Uterus (tissue), 3 donors: ENCODE measurements at regions not wholly inside any gene's neighbourhood (a gene's known extent, or its start where the extent isn't known, plus 50 kb on each side); places are given as distances from the start of the nearest gene placed in this dataset.
"Not testable (repeated sequence)": the region's sequence is repeated elsewhere in the genome, so short reads cannot be mapped to it uniquely, and the experiment has no call there.

Experiments
- DNase-seq, 2 donors: peaks; one replicate each; pipeline ENCODE4 v3.0.0-alpha.2; 2019 to 2020
- H3K27ac ChIP-seq, 2 donors: fragments of 200-600 bp; sonication (generic); 1 replicate in 1 of 2; 2 replicates in 1 of 2; pipeline ENCODE4 v1.5.1; 2016 to 2018
- H3K27me3 ChIP-seq, 2 donors: fragments of 200-600 bp; sonication (generic); one replicate each; pipeline ENCODE4 v1.5.1; 2018 to 2019; ENCODE audit warnings: control low read depth in 1 of 2
- H3K36me3 ChIP-seq, 2 donors: fragments of 200-600 bp; sonication (generic); one replicate each; pipeline ENCODE4 v1.5.1; 2019; ENCODE audit warnings: control low read depth in 1 of 2
- H3K4me1 ChIP-seq, 2 donors: fragments of 200-600 bp; sonication (generic); one replicate each; pipeline ENCODE4 v1.5.1; 2018 to 2019; ENCODE audit warnings: control low read depth in 1 of 2
- H3K4me3 ChIP-seq, 2 donors: fragments of 200-600 bp; sonication (generic); 1 replicate in 1 of 2; 2 replicates in 1 of 2; pipeline ENCODE4 v1.5.1; 2018 to 2019; ENCODE audit warnings: mild to moderate bottlenecking in 1 of 2
- H3K9me3 ChIP-seq, 2 donors: fragments of 200-600 bp; sonication (generic); one replicate each; pipeline ENCODE4 v1.5.1; 2019; ENCODE audit warnings: control low read depth in 1 of 2
- intact Hi-C: fragments of 100-400 bp; cut with DNase I; formaldehyde crosslinking; loops from one replicate; pipeline ENCODE4 v1.15.1; 2023; ENCODE audit warnings: low total_unique reads
- donor health status: DM: yes; HTN: yes; CAD: no.

DNA sequence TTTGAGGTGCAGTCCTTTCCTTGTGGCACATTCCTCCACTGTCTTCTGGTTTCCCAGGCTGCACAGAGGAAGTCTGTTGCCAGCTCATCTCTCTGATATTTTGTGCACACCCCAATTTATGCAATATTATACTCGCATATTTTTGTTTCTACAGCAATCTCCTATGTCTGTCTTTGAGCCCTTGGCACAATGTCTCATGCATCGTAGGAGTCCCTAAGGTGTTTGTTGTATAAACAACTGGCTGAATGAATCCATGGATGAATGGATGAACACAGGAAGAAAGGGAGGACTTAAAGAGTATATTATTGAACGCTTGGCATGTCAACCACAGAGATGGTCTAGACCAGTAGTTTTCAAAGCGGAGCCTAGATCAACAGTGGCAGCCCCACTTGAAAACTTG lies 2907.0 kb downstream of the RPIA start:
- H3K4me3 ChIP-seq, intact Hi-C loops, DNase-seq, H3K27ac ChIP-seq, H3K36me3 ChIP-seq, H3K4me1 ChIP-seq, H3K27me3 ChIP-seq, H3K9me3 ChIP-seq: not testable (repeated sequence)

DNA sequence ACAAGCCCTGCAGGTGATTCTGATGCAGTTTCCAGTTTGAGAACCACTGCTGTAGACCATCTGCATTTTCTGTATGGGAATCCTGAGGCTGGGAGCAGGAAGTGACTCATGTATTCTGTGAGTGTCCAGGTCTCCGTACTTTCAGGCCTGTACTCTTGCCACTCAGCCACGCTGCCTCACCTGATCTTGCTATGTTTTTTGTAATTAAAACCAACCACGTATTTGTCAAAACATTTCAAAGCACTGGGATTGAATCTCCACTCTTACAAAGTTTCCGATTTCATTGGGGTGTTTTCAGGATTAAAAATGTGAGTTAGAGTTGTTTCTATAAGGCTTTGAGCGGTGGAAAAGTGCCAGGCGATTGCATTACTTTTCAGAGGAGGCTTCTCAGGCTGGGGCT lies 2907.5 kb downstream of the RPIA start:
- H3K27ac ChIP-seq, H3K4me1 ChIP-seq, H3K36me3 ChIP-seq, H3K27me3 ChIP-seq, intact Hi-C loops, DNase-seq, H3K4me3 ChIP-seq, H3K9me3 ChIP-seq: not testable (repeated sequence)

DNA sequence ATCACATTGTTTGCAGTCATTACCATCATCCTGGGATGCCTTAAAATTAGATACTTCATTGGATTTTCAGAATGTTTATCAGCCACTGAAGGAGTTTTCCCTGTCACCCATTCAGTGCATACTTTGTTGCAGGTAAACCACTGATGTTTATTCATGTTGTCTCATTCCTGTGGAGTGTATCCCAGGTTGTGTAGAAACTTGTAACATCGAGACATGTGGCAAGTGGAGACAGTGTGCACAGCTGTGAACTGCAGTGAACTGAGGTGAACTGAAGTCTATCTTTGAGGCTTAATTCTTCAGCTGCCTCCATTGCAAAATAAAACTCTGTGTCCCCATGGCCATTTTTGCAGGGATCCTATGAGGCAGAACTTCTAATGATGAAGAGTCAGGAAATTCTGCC lies 2911.4 kb downstream of the RPIA start:
- H3K9me3 ChIP-seq, DNase-seq, intact Hi-C loops, H3K27ac ChIP-seq, H3K4me3 ChIP-seq, H3K27me3 ChIP-seq, H3K36me3 ChIP-seq, H3K4me1 ChIP-seq: not testable (repeated sequence)

DNA sequence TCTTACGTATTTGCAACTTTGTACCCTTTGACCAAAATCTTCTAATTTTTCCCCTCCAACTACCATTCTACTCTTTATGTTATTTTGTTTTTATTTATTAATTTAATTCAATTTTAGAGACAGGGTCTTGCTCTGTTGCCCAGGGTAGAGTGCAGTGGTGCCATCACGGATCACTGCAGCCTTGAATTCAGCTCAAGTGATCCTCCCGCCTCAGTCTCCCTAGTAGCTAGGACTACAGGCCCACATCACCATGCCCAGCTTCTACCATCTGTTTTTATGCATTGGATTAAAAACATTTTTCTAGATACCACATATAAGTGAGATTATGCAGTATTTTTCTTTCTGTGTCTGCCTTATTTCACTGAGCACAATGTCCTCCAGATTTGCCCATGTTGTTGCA lies 2912.5 kb downstream of the RPIA start:
- intact Hi-C loops, DNase-seq, H3K27me3 ChIP-seq: not testable (repeated sequence)

GRCh38 chr2:91604629-91605028 lies 2913.2 kb downstream of the RPIA start:
- H3K36me3 ChIP-seq, H3K27me3 ChIP-seq, H3K4me3 ChIP-seq, DNase-seq, H3K27ac ChIP-seq, H3K9me3 ChIP-seq, intact Hi-C loops, H3K4me1 ChIP-seq: not testable (repeated sequence)

More for the DNA sequence above, 2912.5 kb downstream of the RPIA start:
- not testable (repeated sequence) for H3K4me1 ChIP-seq, H3K27ac ChIP-seq, H3K4me3 ChIP-seq, H3K9me3 ChIP-seq, H3K36me3 ChIP-seq

DNA sequence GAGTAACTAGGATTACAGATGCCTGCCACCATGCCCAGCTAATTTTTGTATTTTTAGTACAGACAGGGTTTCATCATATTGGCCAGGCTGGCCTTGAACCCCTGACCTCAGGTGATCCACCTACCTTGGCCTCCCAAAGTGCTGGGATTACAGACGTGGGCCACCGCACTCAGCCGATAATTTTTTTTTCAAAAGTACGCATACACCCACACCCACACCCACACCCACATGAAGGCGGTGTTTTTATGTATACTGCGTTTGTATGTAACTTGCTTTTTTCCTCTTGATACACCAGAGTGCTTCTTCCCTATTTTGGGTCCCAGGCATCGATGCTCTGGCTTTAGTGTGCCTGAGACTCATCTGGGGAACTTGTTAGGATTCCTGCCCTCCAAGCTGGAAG lies 2932.3 kb downstream of the RPIA start:
- H3K27me3 ChIP-seq, H3K4me3 ChIP-seq, H3K36me3 ChIP-seq, H3K27ac ChIP-seq, intact Hi-C loops, H3K9me3 ChIP-seq, H3K4me1 ChIP-seq, DNase-seq: not testable (repeated sequence)

- intact Hi-C loops, H3K4me3 ChIP-seq, H3K4me1 ChIP-seq, H3K27me3 ChIP-seq, H3K36me3 ChIP-seq, H3K27ac ChIP-seq, H3K9me3 ChIP-seq, DNase-seq: not testable (repeated sequence)
Measured at GRCh38 chr2:91628471-91628870, 2937.0 kb downstream of the RPIA start.

GRCh38 chr2:91657193-91657592 lies 2965.7 kb downstream of the RPIA start:
- H3K27me3 ChIP-seq, H3K36me3 ChIP-seq, H3K4me3 ChIP-seq, intact Hi-C loops, H3K9me3 ChIP-seq, H3K4me1 ChIP-seq, H3K27ac ChIP-seq: not testable (repeated sequence)
- DNase-seq = peak in 1 of 2 donors; percentile 65

DNA sequence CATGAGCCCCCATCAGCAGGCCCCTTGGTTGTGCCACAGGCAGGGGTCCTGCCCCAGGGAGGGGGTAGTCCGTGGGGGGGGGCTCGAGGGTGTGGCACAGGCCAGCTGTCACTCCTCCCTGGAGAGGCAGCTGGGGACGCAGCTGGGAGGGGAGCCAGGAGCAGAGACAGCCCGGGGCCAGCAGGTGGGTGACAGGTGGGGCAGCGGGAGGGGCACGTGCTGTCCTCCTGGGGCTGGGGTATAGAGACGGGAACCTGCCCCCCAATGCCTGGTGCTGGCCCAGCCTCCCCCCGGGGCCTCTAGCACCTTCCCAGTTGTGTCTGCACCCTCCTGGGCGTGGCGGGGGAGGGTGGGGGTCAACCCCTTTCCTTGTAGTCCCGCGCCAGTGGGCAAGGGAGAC lies 2966.9 kb downstream of the RPIA start:
- H3K4me3 ChIP-seq, H3K27ac ChIP-seq, H3K9me3 ChIP-seq, H3K4me1 ChIP-seq, H3K27me3 ChIP-seq, H3K36me3 ChIP-seq, DNase-seq, intact Hi-C loops: not testable (repeated sequence)

DNA sequence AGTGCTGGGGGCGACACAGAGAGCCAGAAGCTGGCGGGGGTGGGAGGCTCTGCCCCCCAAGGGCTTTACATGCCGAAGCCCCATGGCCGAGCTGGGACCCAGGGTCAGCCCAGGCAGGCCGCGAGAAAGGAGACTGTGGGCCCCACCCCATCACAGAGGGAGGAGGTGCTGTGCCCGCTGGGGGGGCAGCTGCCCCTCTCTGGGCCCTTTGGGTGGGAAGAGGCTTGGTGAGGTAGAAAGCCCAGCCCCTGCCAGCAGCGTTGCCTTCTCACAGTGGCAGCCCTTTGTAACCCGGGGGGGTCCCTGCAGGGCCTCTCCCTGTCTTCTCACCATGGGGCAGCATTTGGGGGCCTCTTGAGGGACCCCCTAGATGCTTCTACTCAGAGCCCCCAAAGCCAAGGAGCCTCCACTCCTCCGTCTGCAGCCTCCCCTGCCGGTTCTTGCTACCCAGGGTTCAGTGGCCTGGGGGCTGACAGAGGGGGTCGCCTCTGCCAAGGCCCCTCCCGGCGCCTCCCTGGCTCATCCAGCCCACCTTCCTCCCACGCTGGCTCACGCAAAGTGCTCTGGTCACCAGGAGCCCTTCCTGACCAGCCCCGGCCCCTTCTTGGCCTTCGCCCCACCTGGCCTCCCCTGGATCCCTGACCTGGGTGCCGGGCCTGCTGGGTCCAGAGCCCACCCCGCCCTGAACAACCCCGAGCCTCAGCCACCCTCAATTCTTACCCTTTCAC lies 2967.9 kb downstream of the RPIA start:
- H3K27me3 ChIP-seq, H3K27ac ChIP-seq, DNase-seq: not testable (repeated sequence)

DNA sequence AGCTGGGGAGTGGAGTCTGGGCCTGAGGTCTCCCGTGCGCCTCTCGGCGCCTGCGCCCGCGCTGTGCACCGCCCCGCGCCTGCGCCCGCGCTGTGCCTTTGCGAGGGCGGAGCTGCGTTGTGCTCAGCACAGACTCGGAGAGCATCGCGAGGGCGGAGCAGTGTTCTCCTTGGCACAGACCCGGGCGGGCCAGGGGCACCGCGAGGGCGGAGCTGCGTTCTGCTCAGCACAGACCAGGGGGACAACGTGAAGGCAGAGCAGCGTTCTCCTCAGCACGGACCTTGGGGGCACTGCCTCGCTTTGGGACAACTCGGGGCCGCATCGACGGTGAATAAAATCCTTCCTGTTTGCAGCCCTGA lies 2968.4 kb downstream of the RPIA start:
- H3K36me3 ChIP-seq, H3K4me1 ChIP-seq, intact Hi-C loops, H3K27ac ChIP-seq, H3K27me3 ChIP-seq, H3K9me3 ChIP-seq: not testable (repeated sequence)
- peak in 1 of 2 donors; percentile 26 for DNase-seq
- H3K4me3 ChIP-seq = peak overlapping the region in 1 of 2 donors; percentile 20

More for the DNA sequence above, 2967.9 kb downstream of the RPIA start:
- H3K4me1 ChIP-seq, H3K9me3 ChIP-seq, intact Hi-C loops, H3K36me3 ChIP-seq: not testable (repeated sequence)
- peak overlapping the region in 1 of 2 donors; percentile 38 for H3K4me3 ChIP-seq

DNA sequence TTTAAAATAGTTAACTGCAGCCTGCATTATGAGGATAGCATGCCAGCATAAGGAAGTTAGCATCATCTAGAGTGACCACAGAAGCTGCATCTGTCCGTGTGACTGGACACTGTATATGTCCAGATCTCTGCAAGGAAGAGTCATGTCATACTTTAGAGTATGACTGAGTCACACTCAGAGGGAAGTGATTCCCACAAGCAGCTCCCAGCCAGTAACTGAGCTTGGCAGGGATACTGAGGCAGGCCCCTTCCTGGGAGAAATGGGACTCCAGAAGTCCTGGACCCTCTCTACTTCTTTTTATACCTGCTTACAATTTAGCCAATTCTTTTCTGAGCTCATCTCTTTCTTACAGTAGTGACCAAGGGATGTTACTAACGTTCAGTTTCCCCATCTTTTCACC lies 2975.9 kb downstream of the RPIA start:
- H3K9me3 ChIP-seq, intact Hi-C loops, H3K36me3 ChIP-seq, H3K4me1 ChIP-seq, H3K27me3 ChIP-seq, H3K4me3 ChIP-seq, DNase-seq, H3K27ac ChIP-seq: not testable (repeated sequence)

GRCh38 chr2:91685541-91685940 lies 2994.1 kb downstream of the RPIA start:
- H3K9me3 ChIP-seq, H3K27ac ChIP-seq, H3K4me3 ChIP-seq, H3K4me1 ChIP-seq, H3K27me3 ChIP-seq, H3K36me3 ChIP-seq, DNase-seq, intact Hi-C loops: not testable (repeated sequence)

- H3K27me3 ChIP-seq, intact Hi-C loops, H3K27ac ChIP-seq, DNase-seq, H3K4me1 ChIP-seq, H3K36me3 ChIP-seq, H3K4me3 ChIP-seq, H3K9me3 ChIP-seq: not testable (repeated sequence)
Measured at GRCh38 chr2:91686046-91686445, 2994.6 kb downstream of the RPIA start.
